GM12878 (cell line): ENCODE measurements at regions not wholly inside any gene's neighbourhood (a gene's known extent, or its start where the extent isn't known, plus 50 kb on each side); places are given as distances from the start of the nearest gene placed in this dataset.

Experiments used
- ATAC-seq: fragments of 200-7000 bp; cut with Tn5 transposase; 3 replicates; pipeline ENCODE4 v1.9.1; 2020; ENCODE audit warnings: mild to moderate bottlenecking, moderate library complexity
- BruUV-seq: library from RNA; stranded (reverse); fragments of 400-500 nt; replicated peaks from 2 replicates; lab custom pipeline; 2021; lab: Mats Ljungman, UMichigan
- CTCF ChIA-PET: fragments of 300-600 bp; sonication (Branson Sonifier 250); formaldehyde crosslinking; extraction: SDS; loops from one replicate; lab custom pipeline; 2021; ENCODE audit warnings: inconsistent platforms; lab: Yijun Ruan, JAX
- POLR2A ChIA-PET: fragments of 350-600 bp; formaldehyde crosslinking; extraction: SDS; loops from one replicate; lab custom pipeline; 2021; ENCODE audit warnings: inconsistent platforms; lab: Charles Lee
- RAD21 ChIA-PET: fragments of 300-600 bp; sonication (Branson Sonifier 250); formaldehyde crosslinking; loops from one replicate; lab custom pipeline; 2023; ENCODE audit warnings: antibody characterized with exemption; ENCODE audit not compliant: unreplicated experiment; lab: Charles Lee
- SMC1A ChIA-PET: fragments of 300-600 bp; sonication (Branson Sonifier 250); formaldehyde crosslinking; loops from one replicate; lab custom pipeline; 2023; ENCODE audit not compliant: unreplicated experiment, uncharacterized antibody; lab: Charles Lee
- DNase-seq: peaks from one replicate; pipeline ENCODE4 v3.0.0-alpha.2; 2011; ENCODE audit warnings: low read depth, low spot score
- FAIRE-seq: peaks from 3 replicates; lab custom pipeline; 2011; peaks lifted over from hg19 to GRCh38; lab: Jason Lieb, UNC
- H2AFZ ChIP-seq: 2 replicates; pipeline ENCODE4 v1.6.0; 2011; ENCODE audit warnings: low read depth, low read length, control low read depth; ENCODE audit not compliant: control insufficient read depth
- H3K27ac ChIP-seq: 2 replicates; pipeline ENCODE4 v1.5.1; 2011; ENCODE audit warnings: control low read depth; ENCODE audit not compliant: control insufficient read depth, insufficient read depth
- H3K27me3 ChIP-seq, 2 experiments: replicated peaks in 1 of 2; 2 replicates each; pipeline versions ENCODE4 v1.6.0 to v1.6.1; 2011; ENCODE audit warnings: low read length in 1 of 2; ENCODE audit not compliant: control insufficient read depth in 2 of 2, insufficient read depth in 2 of 2
- H3K36me3 ChIP-seq, 2 experiments: 2 replicates each; pipeline ENCODE4 v1.5.1; 2011; ENCODE audit warnings: low read length in 1 of 2; ENCODE audit not compliant: control insufficient read depth in 2 of 2, insufficient read depth in 2 of 2
- H3K4me1 ChIP-seq: 2 replicates; pipeline ENCODE4 v1.6.1; 2011; ENCODE audit warnings: mild to moderate bottlenecking, low read length, moderate library complexity, mixed read lengths; ENCODE audit not compliant: control insufficient read depth, insufficient read depth
- H3K4me2 ChIP-seq: 2 replicates; pipeline ENCODE4 v1.6.0; 2011; ENCODE audit warnings: control low read depth; ENCODE audit not compliant: control insufficient read depth, insufficient read depth
- H3K4me3 ChIP-seq: fragments of 200-600 bp; sonication (generic); 2 replicates; pipeline ENCODE4 v1.5.1; 2016
- H3K79me2 ChIP-seq: 2 replicates; pipeline ENCODE4 v1.6.0; 2011; ENCODE audit warnings: low read length; ENCODE audit not compliant: control insufficient read depth, insufficient read depth
- H3K9ac ChIP-seq: 2 replicates; pipeline ENCODE4 v1.8.0; 2011; ENCODE audit warnings: low read length, control low read depth, mixed read lengths; ENCODE audit not compliant: control insufficient read depth, insufficient read depth
- H3K9me3 ChIP-seq: replicated peaks from 3 replicates; pipeline ENCODE4 v1.5.1; 2011; ENCODE audit warnings: mild to moderate bottlenecking, low read length; ENCODE audit not compliant: control insufficient read depth, insufficient read depth
- H4K20me1 ChIP-seq: 2 replicates; pipeline ENCODE4 v1.6.0; 2011; ENCODE audit not compliant: control insufficient read depth, insufficient read depth
- ASH2L ChIP-seq: fragments of 300-600, 200-600 bp; sonication (generic); IDR thresholded peaks from 2 replicates; pipeline ENCODE4 v1.6.1; 2017; ENCODE audit warnings: low read depth, mild to moderate bottlenecking, borderline replicate concordance
- CBFB ChIP-seq: IDR thresholded peaks from 2 replicates; pipeline ENCODE4 v1.6.1; 2016; ENCODE audit warnings: antibody characterized with exemption, low read depth
- CHD1 ChIP-seq: IDR thresholded peaks from 2 replicates; pipeline ENCODE4 v1.6.1; 2012; ENCODE audit warnings: low read depth, low read length, improper control_type of control experiment
- ESRRA ChIP-seq: IDR thresholded peaks from 2 replicates; pipeline ENCODE4 v1.6.1; 2012; ENCODE audit warnings: mild to moderate bottlenecking, low read length, improper control_type of control experiment
- KAT2A ChIP-seq: conservative IDR thresholded peaks from 2 replicates; pipeline ENCODE4 v1.6.1; 2011; ENCODE audit warnings: low read depth, low read length; ENCODE audit not compliant: control insufficient read depth
- KDM1A ChIP-seq: fragments of 200-600 bp; sonication (generic); IDR thresholded peaks from 2 replicates; pipeline ENCODE4 v1.6.1; 2016; ENCODE audit warnings: borderline replicate concordance
- MTA3 ChIP-seq: IDR thresholded peaks from 2 replicates; pipeline ENCODE4 v1.6.1; 2012; ENCODE audit warnings: low read length, inconsistent platforms, borderline replicate concordance
- POU2F2 ChIP-seq: IDR thresholded peaks from 3 replicates; pipeline ENCODE4 v1.6.1; 2011; ENCODE audit warnings: low read depth, mild to moderate bottlenecking, low read length, borderline replicate concordance
- RAD21 ChIP-seq: IDR thresholded peaks from 2 replicates; pipeline ENCODE4 v1.6.1; 2011; ENCODE audit warnings: mild to moderate bottlenecking, low read depth, low read length, moderate library complexity; ENCODE audit not compliant: insufficient read depth
- RUNX3 ChIP-seq: IDR thresholded peaks from 2 replicates; pipeline ENCODE4 v1.6.1; 2012; ENCODE audit warnings: low read length, inconsistent platforms
- SP1 ChIP-seq: IDR thresholded peaks from one replicate; pipeline ENCODE4 v1.6.1; 2011; ENCODE audit warnings: low read depth, low read length
- SPI1 ChIP-seq: IDR thresholded peaks from 2 replicates; pipeline ENCODE4 v1.6.1; 2011; ENCODE audit warnings: low read depth, mild to moderate bottlenecking, low read length, moderate library complexity, borderline replicate concordance; ENCODE audit not compliant: insufficient read depth
- TCF12 ChIP-seq: IDR thresholded peaks from 2 replicates; pipeline ENCODE4 v1.6.1; 2011; ENCODE audit warnings: low read depth, mild to moderate bottlenecking, low read length
- WGBS: methylation state at CpG from one replicate; pipeline ENCODE4 v1.1.6; 2016; ENCODE audit warnings: low lambda C conversion rate; ENCODE audit not compliant: insufficient replicate concordance, insufficient coverage; ENCODE audit errors: missing lambda C conversion rate; 5-methylcytosine and 5-hydroxymethylcytosine counted together
- in situ Hi-C: fragments of 300-500 bp; cut with MboI; formaldehyde crosslinking; loops from 9 replicates; pipeline ENCODE4 v1.14.3; 2018; ENCODE audit warnings: mixed read lengths
- intact Hi-C: fragments of 100-400 bp; cut with micrococcal nuclease; formaldehyde crosslinking; loops from one replicate; pipeline ENCODE4 v1.14.2; 2022; ENCODE audit not compliant: unreplicated experiment
- TF ChIP-seq, protein P1 (sequence below): fragments of 450-650 bp; IDR thresholded peaks from 2 replicates; pipeline ENCODE4 v1.6.1; 2016; ENCODE audit warnings: mild to moderate bottlenecking
- TF ChIP-seq, protein P2 (sequence below): IDR thresholded peaks from 2 replicates; pipeline ENCODE4 v1.6.1; 2012; ENCODE audit warnings: low read depth, low read length, improper control_type of control experiment
- TF ChIP-seq, protein P3 (sequence below), 3 experiments: IDR thresholded peaks in 2 of 3; conservative IDR thresholded peaks in 1 of 3; 2 replicates each; pipeline ENCODE4 v1.5.1; 2011; ENCODE audit warnings: low read depth in 3 of 3, low read length in 3 of 3, mild to moderate bottlenecking in 3 of 3, control low read depth in 2 of 3, moderate library complexity in 2 of 3, inconsistent platforms in 1 of 3, mixed read lengths in 1 of 3; ENCODE audit not compliant: control insufficient read depth in 2 of 3, insufficient read depth in 1 of 3; ENCODE audit errors: extremely low read depth in 1 of 3
- TF ChIP-seq, protein P4 (sequence below): IDR thresholded peaks from 2 replicates; pipeline ENCODE4 v1.6.1; 2011; ENCODE audit warnings: borderline replicate concordance, low read depth, mild to moderate bottlenecking, moderate library complexity, low read length; ENCODE audit not compliant: insufficient read depth, poor library complexity, severe bottlenecking

DNA sequence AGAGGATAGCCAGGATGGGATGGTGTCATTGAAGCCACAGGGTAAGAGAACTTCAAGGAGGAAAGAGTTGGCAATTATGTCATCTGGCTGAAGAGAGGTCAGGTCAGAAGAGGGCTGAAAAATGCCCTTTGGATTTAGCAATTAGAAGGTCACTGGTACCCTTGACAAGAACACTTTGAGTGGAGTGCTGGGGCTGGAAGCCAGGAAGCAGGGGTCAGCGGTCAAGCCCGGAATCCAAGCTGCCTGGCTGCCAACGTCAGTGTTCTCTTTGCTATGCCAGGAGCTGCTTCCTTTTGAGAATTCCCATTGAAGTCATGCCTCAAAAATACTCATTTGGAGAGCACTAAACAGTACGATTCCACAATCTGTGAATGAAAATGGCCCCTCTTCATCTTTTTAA, 386.5 kb downstream of the SHQ1 start:
- H3K79me2 ChIP-seq: no peaks in the 10 kb centered on the region
- H3K4me3 ChIP-seq: no peak overlapping the region
- no peak overlapping the region for H3K4me2 ChIP-seq
- ATAC-seq (no peak), DNase-seq (no peak), FAIRE-seq (no peak)
- 0 out of 4 replicates have a peak, but pooled peaks cover 0 to 2% of the 10 kb centered on the region in 2 experiments for H3K27me3 ChIP-seq
- 48% methylated on average over 4 of the region's 4 CpGs for WGBS
- in situ Hi-C loops: no loop called here
- no TSS peak for BruUV-seq
- no peaks in the 10 kb centered on the region for H3K36me3 ChIP-seq
- H2AFZ ChIP-seq: no peak overlapping the region
- no peaks in the 10 kb centered on the region for H3K9me3 ChIP-seq
- TF ChIP-seq, protein P1, sequence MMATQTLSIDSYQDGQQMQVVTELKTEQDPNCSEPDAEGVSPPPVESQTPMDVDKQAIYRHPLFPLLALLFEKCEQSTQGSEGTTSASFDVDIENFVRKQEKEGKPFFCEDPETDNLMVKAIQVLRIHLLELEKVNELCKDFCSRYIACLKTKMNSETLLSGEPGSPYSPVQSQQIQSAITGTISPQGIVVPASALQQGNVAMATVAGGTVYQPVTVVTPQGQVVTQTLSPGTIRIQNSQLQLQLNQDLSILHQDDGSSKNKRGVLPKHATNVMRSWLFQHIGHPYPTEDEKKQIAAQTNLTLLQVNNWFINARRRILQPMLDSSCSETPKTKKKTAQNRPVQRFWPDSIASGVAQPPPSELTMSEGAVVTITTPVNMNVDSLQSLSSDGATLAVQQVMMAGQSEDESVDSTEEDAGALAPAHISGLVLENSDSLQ: no peak
- TF ChIP-seq ESRRA: no peak
- no peak for TF ChIP-seq CHD1
- no peak for TF ChIP-seq POU2F2
- TF ChIP-seq TCF12: no peak
- TF ChIP-seq CBFB: no peak
- no peak for TF ChIP-seq MTA3
- no peak for TF ChIP-seq RUNX3
- TF ChIP-seq SP1: no peak
- no peak for TF ChIP-seq KAT2A
- no peak for TF ChIP-seq ASH2L
- TF ChIP-seq KDM1A: no peak
- TF ChIP-seq, protein P2, sequence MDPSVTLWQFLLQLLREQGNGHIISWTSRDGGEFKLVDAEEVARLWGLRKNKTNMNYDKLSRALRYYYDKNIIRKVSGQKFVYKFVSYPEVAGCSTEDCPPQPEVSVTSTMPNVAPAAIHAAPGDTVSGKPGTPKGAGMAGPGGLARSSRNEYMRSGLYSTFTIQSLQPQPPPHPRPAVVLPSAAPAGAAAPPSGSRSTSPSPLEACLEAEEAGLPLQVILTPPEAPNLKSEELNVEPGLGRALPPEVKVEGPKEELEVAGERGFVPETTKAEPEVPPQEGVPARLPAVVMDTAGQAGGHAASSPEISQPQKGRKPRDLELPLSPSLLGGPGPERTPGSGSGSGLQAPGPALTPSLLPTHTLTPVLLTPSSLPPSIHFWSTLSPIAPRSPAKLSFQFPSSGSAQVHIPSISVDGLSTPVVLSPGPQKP: no peak
- TF ChIP-seq, protein P3, sequence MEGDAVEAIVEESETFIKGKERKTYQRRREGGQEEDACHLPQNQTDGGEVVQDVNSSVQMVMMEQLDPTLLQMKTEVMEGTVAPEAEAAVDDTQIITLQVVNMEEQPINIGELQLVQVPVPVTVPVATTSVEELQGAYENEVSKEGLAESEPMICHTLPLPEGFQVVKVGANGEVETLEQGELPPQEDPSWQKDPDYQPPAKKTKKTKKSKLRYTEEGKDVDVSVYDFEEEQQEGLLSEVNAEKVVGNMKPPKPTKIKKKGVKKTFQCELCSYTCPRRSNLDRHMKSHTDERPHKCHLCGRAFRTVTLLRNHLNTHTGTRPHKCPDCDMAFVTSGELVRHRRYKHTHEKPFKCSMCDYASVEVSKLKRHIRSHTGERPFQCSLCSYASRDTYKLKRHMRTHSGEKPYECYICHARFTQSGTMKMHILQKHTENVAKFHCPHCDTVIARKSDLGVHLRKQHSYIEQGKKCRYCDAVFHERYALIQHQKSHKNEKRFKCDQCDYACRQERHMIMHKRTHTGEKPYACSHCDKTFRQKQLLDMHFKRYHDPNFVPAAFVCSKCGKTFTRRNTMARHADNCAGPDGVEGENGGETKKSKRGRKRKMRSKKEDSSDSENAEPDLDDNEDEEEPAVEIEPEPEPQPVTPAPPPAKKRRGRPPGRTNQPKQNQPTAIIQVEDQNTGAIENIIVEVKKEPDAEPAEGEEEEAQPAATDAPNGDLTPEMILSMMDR (IDR thresholded peaks at IDR 0.05 in 2 of 3, conservative IDR thresholded peaks at IDR 0.05 in 1 of 3; ENCODE audit: control insufficient read depth in 2 of 3, extremely low read depth in 1 of 3, insufficient read depth in 1 of 3, low read depth in 3 of 3, low read length in 3 of 3): no peak
- TF ChIP-seq, protein P4, sequence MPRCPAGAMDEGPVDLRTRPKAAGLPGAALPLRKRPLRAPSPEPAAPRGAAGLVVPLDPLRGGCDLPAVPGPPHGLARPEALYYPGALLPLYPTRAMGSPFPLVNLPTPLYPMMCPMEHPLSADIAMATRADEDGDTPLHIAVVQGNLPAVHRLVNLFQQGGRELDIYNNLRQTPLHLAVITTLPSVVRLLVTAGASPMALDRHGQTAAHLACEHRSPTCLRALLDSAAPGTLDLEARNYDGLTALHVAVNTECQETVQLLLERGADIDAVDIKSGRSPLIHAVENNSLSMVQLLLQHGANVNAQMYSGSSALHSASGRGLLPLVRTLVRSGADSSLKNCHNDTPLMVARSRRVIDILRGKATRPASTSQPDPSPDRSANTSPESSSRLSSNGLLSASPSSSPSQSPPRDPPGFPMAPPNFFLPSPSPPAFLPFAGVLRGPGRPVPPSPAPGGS: no peak
- no peak for TF ChIP-seq RAD21
- no peak for TF ChIP-seq SPI1
- no peak overlapping the region for H3K27ac ChIP-seq
- H3K4me1 ChIP-seq: no peaks in the 10 kb centered on the region
- ChIA-PET CTCF (no interaction called here), SMC1A (no interaction called here), POLR2A (no interaction called here), RAD21 (no interaction called here)
- no peak overlapping the region for H3K9ac ChIP-seq
- intact Hi-C loops: no loop called here
- no peaks in the 10 kb centered on the region for H4K20me1 ChIP-seq
